ENCODE measurements at regions not wholly inside any gene's neighbourhood (a gene's known extent, or its start where the extent isn't known, plus 50 kb on each side); places are given as distances from the start of the nearest gene placed in this dataset.

DNA sequence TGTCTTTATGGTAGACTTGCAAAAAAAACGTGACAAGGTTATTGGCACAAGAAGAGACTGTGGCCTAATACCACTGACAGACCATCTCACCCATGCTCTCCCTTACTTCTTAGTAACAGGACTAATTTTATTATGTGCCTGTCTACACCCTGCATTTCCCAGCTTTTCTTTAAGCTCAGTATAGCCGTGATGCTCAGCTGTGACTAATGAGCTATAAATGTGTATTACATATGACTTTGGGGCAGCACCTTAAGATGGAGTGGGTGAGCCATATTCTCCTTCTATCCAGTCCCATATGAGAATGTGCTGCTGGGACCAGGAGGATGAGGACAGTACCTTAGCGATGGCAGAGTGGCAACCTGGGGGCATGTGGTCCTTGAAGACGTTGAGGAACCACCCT, 293.5 kb downstream of the RNF144A start:
- TF ChIP-seq POLR2A (IDR thresholded peaks at IDR 0.05; ENCODE audit: extremely low read depth, insufficient read length) (no peak), MYC (IDR thresholded peaks at IDR 0.05; ENCODE audit: low read depth, low read length) (no peak), CTCF (IDR thresholded peaks at IDR 0.05; ENCODE audit: low read depth, low read length) (no peak)
- TF ChIP-seq, protein P1, sequence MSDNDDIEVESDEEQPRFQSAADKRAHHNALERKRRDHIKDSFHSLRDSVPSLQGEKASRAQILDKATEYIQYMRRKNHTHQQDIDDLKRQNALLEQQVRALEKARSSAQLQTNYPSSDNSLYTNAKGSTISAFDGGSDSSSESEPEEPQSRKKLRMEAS (IDR thresholded peaks at IDR 0.05; ENCODE audit: low read depth, low read length) = no peak
- DNase-seq (ENCODE audit: low read depth) = no peak

GRCh38 chr2:7225848-7226247, 308.6 kb downstream of the RNF144A start:
- no peak for TF ChIP-seq CTCF (IDR thresholded peaks at IDR 0.05; ENCODE audit: low read depth, low read length)
- TF ChIP-seq, protein P1 (IDR thresholded peaks at IDR 0.05; ENCODE audit: low read depth, low read length) = no peak
- TF ChIP-seq MYC (IDR thresholded peaks at IDR 0.05; ENCODE audit: low read depth, low read length) = no peak
- TF ChIP-seq POLR2A (IDR thresholded peaks at IDR 0.05; ENCODE audit: extremely low read depth, insufficient read length) = no peak
- no peak overlapping the region for H3K4me3 ChIP-seq (ENCODE audit: low read depth, low read length)
- no peak for DNase-seq (ENCODE audit: low read depth)

More for the DNA sequence above, 293.5 kb downstream of the RNF144A start:
- no peak overlapping the region for H3K4me3 ChIP-seq (ENCODE audit: low read depth, low read length)

DNA sequence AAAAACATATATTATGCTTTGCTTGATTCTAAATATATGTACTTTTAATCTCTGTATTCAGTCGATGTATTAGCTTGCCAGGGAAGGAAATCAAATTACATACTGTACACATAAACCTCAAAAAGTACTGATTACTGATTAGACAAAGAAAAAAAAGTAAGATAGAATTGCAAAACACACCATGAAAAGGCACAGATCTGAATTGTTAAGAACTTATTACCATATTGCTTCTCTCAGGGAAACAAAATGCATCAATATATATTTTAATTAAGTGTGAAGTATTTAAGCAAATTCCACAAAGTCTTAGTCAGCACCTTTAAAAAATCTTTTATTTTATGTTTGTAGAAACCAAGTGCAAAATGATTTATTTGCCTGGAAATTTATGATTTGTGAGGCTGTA, 309.3 kb downstream of the RNF144A start:
- H3K4me3 ChIP-seq (ENCODE audit: low read depth, low read length) = no peak overlapping the region
- DNase-seq (ENCODE audit: low read depth) = no peak
- TF ChIP-seq CTCF (IDR thresholded peaks at IDR 0.05; ENCODE audit: low read depth, low read length) (no peak), POLR2A (IDR thresholded peaks at IDR 0.05; ENCODE audit: extremely low read depth, insufficient read length) (no peak), MYC (IDR thresholded peaks at IDR 0.05; ENCODE audit: low read depth, low read length) (no peak)
- TF ChIP-seq, protein P1 (IDR thresholded peaks at IDR 0.05; ENCODE audit: low read depth, low read length) = no peak

DNA sequence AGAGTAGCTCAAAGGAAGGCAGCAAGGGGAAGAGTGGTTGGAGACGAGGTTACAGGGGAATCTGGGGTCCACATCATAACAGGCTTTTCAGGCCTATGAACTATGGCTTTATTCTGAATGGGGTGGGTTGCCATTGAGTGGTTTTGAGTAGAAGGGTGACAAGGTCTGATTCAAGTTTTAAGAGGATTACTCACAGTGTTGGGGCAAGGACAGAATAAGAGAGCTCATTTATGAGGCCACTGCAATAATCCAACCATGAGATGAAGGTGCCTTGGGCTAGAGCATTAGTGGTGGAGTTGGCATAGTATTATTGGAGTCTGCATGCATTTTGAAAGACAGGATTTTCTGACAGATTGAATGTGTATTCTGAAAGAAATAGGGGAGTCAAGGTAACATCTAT, 315.9 kb downstream of the RNF144A start:
- no peak for TF ChIP-seq MYC (IDR thresholded peaks at IDR 0.05; ENCODE audit: low read depth, low read length)
- no peak for TF ChIP-seq CTCF (IDR thresholded peaks at IDR 0.05; ENCODE audit: low read depth, low read length)
- no peak for TF ChIP-seq POLR2A (IDR thresholded peaks at IDR 0.05; ENCODE audit: extremely low read depth, insufficient read length)
- TF ChIP-seq, protein P1 (IDR thresholded peaks at IDR 0.05; ENCODE audit: low read depth, low read length) = no peak
- no peak for DNase-seq (ENCODE audit: low read depth)

DNA sequence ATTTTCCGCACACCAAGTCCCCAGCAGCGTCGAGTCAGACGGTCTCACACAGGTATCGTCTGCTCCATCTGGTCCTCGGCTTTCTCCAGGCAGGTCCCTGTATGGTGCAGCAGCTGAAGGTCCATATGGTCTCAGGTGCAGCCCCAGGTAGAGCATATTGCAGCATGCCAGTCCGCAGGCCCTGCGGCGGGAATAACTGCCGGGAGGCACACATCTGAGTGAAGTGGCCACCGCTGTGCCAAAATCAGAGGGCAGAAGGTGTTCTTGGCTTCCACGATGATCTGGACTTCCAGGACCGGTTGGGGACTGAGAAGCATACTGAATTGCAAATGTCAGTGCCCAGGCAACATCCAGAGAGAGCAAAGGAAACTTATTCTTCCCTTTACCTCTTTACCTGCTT, 320.3 kb downstream of the RNF144A start:
- TF ChIP-seq, protein P1 (IDR thresholded peaks at IDR 0.05; ENCODE audit: low read depth, low read length) = no peak
- no peak for TF ChIP-seq POLR2A (IDR thresholded peaks at IDR 0.05; ENCODE audit: extremely low read depth, insufficient read length)
- no peak for TF ChIP-seq CTCF (IDR thresholded peaks at IDR 0.05; ENCODE audit: low read depth, low read length)
- TF ChIP-seq MYC (IDR thresholded peaks at IDR 0.05; ENCODE audit: low read depth, low read length) = no peak
- no peak for DNase-seq (ENCODE audit: low read depth)
- no peak overlapping the region for H3K4me3 ChIP-seq (ENCODE audit: low read depth, low read length)

More for the DNA sequence above, 315.9 kb downstream of the RNF144A start:
- no peak overlapping the region for H3K4me3 ChIP-seq (ENCODE audit: low read depth, low read length)

DNA sequence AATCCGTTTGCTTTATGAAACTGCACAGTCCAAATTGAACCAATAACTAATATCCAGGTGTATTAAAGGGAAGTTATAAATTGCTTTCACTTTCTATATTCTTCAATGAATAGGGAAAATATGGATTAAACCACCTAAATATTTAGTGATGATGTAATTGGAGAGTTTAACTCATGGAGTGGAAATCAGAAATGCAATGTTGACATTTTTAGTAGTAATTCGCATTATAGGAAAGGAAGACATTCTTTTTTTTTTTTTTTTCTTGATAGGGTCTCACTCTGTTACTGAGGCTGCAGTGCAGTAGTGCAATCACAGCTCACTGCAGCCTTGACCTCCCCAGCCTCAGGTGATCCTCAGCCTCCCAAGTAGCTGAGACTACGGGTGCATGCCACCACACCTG, 321.9 kb downstream of the RNF144A start:
- no peak for TF ChIP-seq POLR2A (IDR thresholded peaks at IDR 0.05; ENCODE audit: extremely low read depth, insufficient read length)
- TF ChIP-seq, protein P1 (IDR thresholded peaks at IDR 0.05; ENCODE audit: low read depth, low read length) = no peak
- TF ChIP-seq MYC (IDR thresholded peaks at IDR 0.05; ENCODE audit: low read depth, low read length) = no peak
- no peak overlapping the region for H3K4me3 ChIP-seq (ENCODE audit: low read depth, low read length)
- no peak for DNase-seq (ENCODE audit: low read depth)

Measured in NB4 (cell line).